NB4 (cell line): ENCODE measurements at regions not wholly inside any gene's neighbourhood (a gene's known extent, or its start where the extent isn't known, plus 50 kb on each side); places are given as distances from the start of the nearest gene placed in this dataset.

ENCODE experiments used
- DNase-seq: peaks from one replicate; pipeline ENCODE4 v3.0.0; 2010; ENCODE audit warnings: low read depth
- H3K4me3 ChIP-seq: one replicate; pipeline ENCODE4 v1.5.1; 2011; ENCODE audit warnings: mild to moderate bottlenecking, low read depth, low read length, moderate library complexity
- CTCF ChIP-seq: IDR thresholded peaks from one replicate; pipeline ENCODE4 v1.5.1; 2012; ENCODE audit warnings: low read depth, low read length
- MAX ChIP-seq: IDR thresholded peaks from 2 replicates; pipeline ENCODE4 v1.6.1; 2011; ENCODE audit warnings: low read depth, low read length
- MYC ChIP-seq: IDR thresholded peaks from 2 replicates; pipeline ENCODE4 v1.6.1; 2011; ENCODE audit warnings: low read depth, low read length
- POLR2A ChIP-seq: IDR thresholded peaks from 2 replicates; pipeline ENCODE4 v1.6.1; 2011; ENCODE audit warnings: mild to moderate bottlenecking; ENCODE audit not compliant: insufficient read length; ENCODE audit errors: extremely low read depth

GRCh38 chr9:31153250-31153840, 1231.1 kb upstream of the ACO1 start:
- no peak overlapping the region for H3K4me3 ChIP-seq
- peak; percentile 14 for DNase-seq
- no peak for TF ChIP-seq MAX
- no peak for TF ChIP-seq MYC
- no peak for TF ChIP-seq POLR2A
- no peak for TF ChIP-seq CTCF

GRCh38 chr9:31166516-31166915, 1217.9 kb upstream of the ACO1 start:
- no peak for DNase-seq
- no peak overlapping the region for H3K4me3 ChIP-seq
- TF ChIP-seq POLR2A = no peak
- no peak for TF ChIP-seq CTCF
- no peak for TF ChIP-seq MYC
- TF ChIP-seq MAX = no peak

- TF ChIP-seq MAX = no peak
- no peak for TF ChIP-seq POLR2A
- TF ChIP-seq CTCF = no peak
- no peak for TF ChIP-seq MYC
These were observed 1216.3 kb upstream of the ACO1 start for GRCh38 chr9:31168161-31168560.

GRCh38 chr9:31174681-31175080, 1209.8 kb upstream of the ACO1 start:
- H3K4me3 ChIP-seq = no peak overlapping the region
- DNase-seq = no peak
- TF ChIP-seq MYC (no peak), MAX (no peak)

More at GRCh38 chr9:31168161-31168560, 1216.3 kb upstream of the ACO1 start:
- H3K4me3 ChIP-seq = no peak overlapping the region
- no peak for DNase-seq

GRCh38 chr9:31183866-31184265, 1200.6 kb upstream of the ACO1 start:
- TF ChIP-seq MAX (no peak), POLR2A (no peak), CTCF (no peak), MYC (no peak)
- H3K4me3 ChIP-seq = no peak overlapping the region
- DNase-seq = no peak

GRCh38 chr9:31185831-31186230, 1198.6 kb upstream of the ACO1 start:
- no peak overlapping the region for H3K4me3 ChIP-seq
- no peak for DNase-seq
- TF ChIP-seq CTCF = no peak
- TF ChIP-seq POLR2A = no peak
- no peak for TF ChIP-seq MYC
- TF ChIP-seq MAX = no peak
